ENCODE measurements at regions not wholly inside any gene's neighbourhood (a gene's known extent, or its start where the extent isn't known, plus 50 kb on each side); places are given as distances from the start of the nearest gene placed in this dataset.
"Not testable (repeated sequence)": the region's sequence is repeated elsewhere in the genome, so short reads cannot be mapped to it uniquely, and the experiment has no call there.

GRCh38 chr7:69109246-69109645, 489.0 kb upstream of the AUTS2 start:
- TF ChIP-seq POLR2A (IDR thresholded peaks at IDR 0.05) (no peak), POLR2AphosphoS5 (IDR thresholded peaks at IDR 0.05) (no peak), CTCF (IDR thresholded peaks at IDR 0.05) (no peak)
- Histone ChIP-seq H3K27ac (no peak overlapping the region), H3K36me3 (no peaks in the 10 kb centered on the region), H3K4me3 (no peak overlapping the region), H3K9me3 (no peaks in the 10 kb centered on the region), H3K4me1 (replicated peaks) (no peaks in the 10 kb centered on the region), H3K27me3 (replicated peaks; ENCODE audit: insufficient read depth) (no peaks in the 10 kb centered on the region)
- WGBS: 53% methylated on average over 3 of the region's 3 CpGs
- intact Hi-C loops (cut with DNase I): no loop called here
- DNase-seq (ENCODE audit: low spot score): no peak

- intact Hi-C loops (cut with DNase I): no loop called here
- Histone ChIP-seq H3K27ac (no peak overlapping the region), H3K36me3 (no peaks in the 10 kb centered on the region), H3K27me3 (replicated peaks; ENCODE audit: insufficient read depth) (no peaks in the 10 kb centered on the region), H3K4me1 (replicated peaks) (no peaks in the 10 kb centered on the region), H3K9me3 (no peaks in the 10 kb centered on the region), H3K4me3 (no peak overlapping the region)
- 93% methylated on average over 7 of the region's 7 CpGs for WGBS
- no peak for TF ChIP-seq POLR2A (IDR thresholded peaks at IDR 0.05)
- no peak for TF ChIP-seq CTCF (IDR thresholded peaks at IDR 0.05)
- no peak for TF ChIP-seq POLR2AphosphoS5 (IDR thresholded peaks at IDR 0.05)
- DNase-seq (ENCODE audit: low spot score): no peak
Observed at GRCh38 chr7:69109879-69110278, 488.4 kb upstream of the AUTS2 start.

- Histone ChIP-seq H3K9me3 (no peaks in the 10 kb centered on the region), H3K27ac (no peak overlapping the region), H3K36me3 (no peaks in the 10 kb centered on the region), H3K4me1 (replicated peaks) (no peaks in the 10 kb centered on the region), H3K27me3 (replicated peaks; ENCODE audit: insufficient read depth) (no peaks in the 10 kb centered on the region), H3K4me3 (no peak overlapping the region)
- no peak for TF ChIP-seq POLR2A (IDR thresholded peaks at IDR 0.05)
- no peak for TF ChIP-seq POLR2AphosphoS5 (IDR thresholded peaks at IDR 0.05)
- no peak for TF ChIP-seq CTCF (IDR thresholded peaks at IDR 0.05)
- intact Hi-C loops (cut with DNase I): no loop called here
- WGBS: 82% methylated on average over 10 of the region's 10 CpGs
- no peak for DNase-seq (ENCODE audit: low spot score)
Observed at GRCh38 chr7:69110450-69111050, 487.7 kb upstream of the AUTS2 start.

- Histone ChIP-seq H3K4me1 (replicated peaks) (no peaks in the 10 kb centered on the region), H3K27me3 (replicated peaks; ENCODE audit: insufficient read depth) (no peaks in the 10 kb centered on the region), H3K27ac (no peak overlapping the region), H3K9me3 (no peaks in the 10 kb centered on the region), H3K36me3 (no peaks in the 10 kb centered on the region), H3K4me3 (no peak overlapping the region)
- no peak for TF ChIP-seq POLR2AphosphoS5 (IDR thresholded peaks at IDR 0.05)
- TF ChIP-seq CTCF (IDR thresholded peaks at IDR 0.05): no peak
- TF ChIP-seq POLR2A (IDR thresholded peaks at IDR 0.05): no peak
- WGBS: 74% methylated on average over 2 of the region's 2 CpGs
- intact Hi-C loops (cut with DNase I): no loop called here
- no peak for DNase-seq (ENCODE audit: low spot score)
Observed at GRCh38 chr7:69114374-69114773, 483.9 kb upstream of the AUTS2 start.

GRCh38 chr7:69115788-69116187, 482.5 kb upstream of the AUTS2 start:
- H3K27ac ChIP-seq: no peak overlapping the region
- DNase-seq (ENCODE audit: low spot score): no peak

GRCh38 chr7:69116196-69116595, 482.1 kb upstream of the AUTS2 start:
- H3K27me3 ChIP-seq (replicated peaks; ENCODE audit: insufficient read depth); H3K36me3 ChIP-seq; H3K4me1 ChIP-seq (replicated peaks); H3K27ac ChIP-seq; H3K9me3 ChIP-seq; intact Hi-C loops (cut with DNase I); H3K4me3 ChIP-seq; DNase-seq (ENCODE audit: low spot score): not testable (repeated sequence)
- WGBS: 92% methylated on average over 4 of the region's 4 CpGs

More at GRCh38 chr7:69115788-69116187, 482.5 kb upstream of the AUTS2 start:
- Histone ChIP-seq H3K4me3 (no peak overlapping the region), H3K9me3 (no peaks in the 10 kb centered on the region), H3K27me3 (replicated peaks; ENCODE audit: insufficient read depth) (no peaks in the 10 kb centered on the region), H3K36me3 (no peaks in the 10 kb centered on the region), H3K4me1 (replicated peaks) (no peaks in the 10 kb centered on the region)
- intact Hi-C loops (cut with DNase I): no loop called here
- WGBS: 41% methylated on average over 3 of the region's 3 CpGs
- TF ChIP-seq CTCF (IDR thresholded peaks at IDR 0.05) (no peak), POLR2A (IDR thresholded peaks at IDR 0.05) (no peak), POLR2AphosphoS5 (IDR thresholded peaks at IDR 0.05) (no peak)
